GM12873 (cell line): ENCODE measurements at regions not wholly inside any gene's neighbourhood (a gene's known extent, or its start where the extent isn't known, plus 50 kb on each side); places are given as distances from the start of the nearest gene placed in this dataset.

Experiments used
- CTCF ChIP-seq: IDR thresholded peaks from 2 replicates; pipeline ENCODE4 v1.5.1; 2012; ENCODE audit warnings: low read depth, mild to moderate bottlenecking, moderate library complexity, low read length, control low read depth; ENCODE audit not compliant: insufficient read depth; ENCODE audit errors: missing control alignments

- no peak for TF ChIP-seq CTCF
Measured at GRCh38 chr3:144516589-144516988, 545.0 kb downstream of the DIPK2A start.

- no peak for TF ChIP-seq CTCF
Measured at GRCh38 chr3:144521131-144521530, 549.5 kb downstream of the DIPK2A start.

GRCh38 chr3:144522456-144522855 lies 550.8 kb downstream of the DIPK2A start:
- TF ChIP-seq CTCF: no peak

- TF ChIP-seq CTCF: no peak
Measured at GRCh38 chr3:144523396-144523795, 551.8 kb downstream of the DIPK2A start.

- TF ChIP-seq CTCF: no peak
Measured at GRCh38 chr3:144524531-144524930, 552.9 kb downstream of the DIPK2A start.

- no peak for TF ChIP-seq CTCF
Measured at GRCh38 chr3:144529566-144529965, 557.9 kb downstream of the DIPK2A start.

- no peak for TF ChIP-seq CTCF
Measured at GRCh38 chr3:144544871-144545270, 573.2 kb downstream of the DIPK2A start.

GRCh38 chr3:144546539-144546938 lies 574.9 kb downstream of the DIPK2A start:
- TF ChIP-seq CTCF: no peak
